K562 (cell line): ENCODE measurements at regions not wholly inside any gene's neighbourhood (a gene's known extent, or its start where the extent isn't known, plus 50 kb on each side); places are given as distances from the start of the nearest gene placed in this dataset.

Source experiments
- CREB1 ChIP-seq, 2 experiments: sonication (generic) in 1 of 2; formaldehyde crosslinking in 1 of 2; IDR thresholded peaks; 2 replicates each; pipeline versions ENCODE4 v1.6.1 to v1.8.0; 2012 to 2022; ENCODE audit warnings: inconsistent platforms in 1 of 2, mild to moderate bottlenecking in 1 of 2, missing genetic modification reagents in 1 of 2, moderate library complexity in 1 of 2
- CTCF ChIP-seq, 3 experiments: IDR thresholded peaks in 2 of 3; conservative IDR thresholded peaks in 1 of 3; 2 replicates each; pipeline ENCODE4 v1.5.1; 2011 to 2012; ENCODE audit warnings: low read length in 3 of 3, mild to moderate bottlenecking in 3 of 3, control low read depth in 2 of 3, improper control_type of control experiment in 1 of 3, inconsistent platforms in 1 of 3, low read depth in 1 of 3, mixed read lengths in 1 of 3, moderate library complexity in 1 of 3; ENCODE audit not compliant: insufficient read depth in 2 of 3
- EZH2 ChIP-seq: IDR thresholded peaks from 2 replicates; pipeline ENCODE4 v1.6.1; 2012; ENCODE audit warnings: low read depth, mild to moderate bottlenecking, inconsistent platforms, low read length, borderline replicate concordance
- FOXM1 ChIP-seq, 2 experiments: fragments of 450-650 bp in 1 of 2; sonication (generic) in 1 of 2; formaldehyde crosslinking in 1 of 2; IDR thresholded peaks; 2 replicates each; pipeline versions ENCODE4 v1.6.1 to v1.9.0; 2017 to 2022; ENCODE audit warnings: low read depth in 2 of 2, mild to moderate bottlenecking in 2 of 2, missing genetic modification reagents in 1 of 2, moderate library complexity in 1 of 2
- RBM17 ChIP-seq: fragments of 200-400 bp; formaldehyde crosslinking; IDR thresholded peaks from 2 replicates; pipeline ENCODE4 v1.6.1; 2017; ENCODE audit warnings: low read depth, mild to moderate bottlenecking, low read length, borderline replicate concordance
- TBL1XR1 ChIP-seq, 2 experiments: IDR thresholded peaks; 2 replicates each; pipeline ENCODE4 v1.6.1; 2012; ENCODE audit warnings: improper control_type of control experiment in 2 of 2, low read length in 2 of 2, mild to moderate bottlenecking in 1 of 2
- ZFX ChIP-seq: sonication (generic); formaldehyde crosslinking; IDR thresholded peaks from 2 replicates; pipeline ENCODE4 v1.8.0; 2022; ENCODE audit warnings: mild to moderate bottlenecking, missing genetic modification reagents, moderate library complexity

GRCh38 chr12:127980585-127980984, 286.4 kb upstream of the TMEM132C start:
- no peak for TF ChIP-seq CREB1 (IDR thresholded peaks at IDR 0.05)
- no peak for TF ChIP-seq CREB1 (CRISPR knock-in tag; IDR thresholded peaks at IDR 0.05)
- TF ChIP-seq CTCF (IDR thresholded peaks at IDR 0.05 in 2 of 3, conservative IDR thresholded peaks at IDR 0.05 in 1 of 3; ENCODE audit: insufficient read depth in 2 of 3, low read depth in 1 of 3, low read length in 3 of 3) = no peak
- TF ChIP-seq ZFX (CRISPR knock-in tag) = no peak
- no peak for TF ChIP-seq RBM17
- TF ChIP-seq FOXM1 (IDR thresholded peaks at IDR 0.05; ENCODE audit: low read depth) = no peak
- TF ChIP-seq FOXM1 (CRISPR knock-in tag; IDR thresholded peaks at IDR 0.05; ENCODE audit: low read depth) = no peak
- TF ChIP-seq TBL1XR1 (IDR thresholded peaks at IDR 0.05; ENCODE audit: low read length in 2 of 2) = no peak
- TF ChIP-seq EZH2 = no peak
